GM18520 (cell line): ENCODE measurements at regions not wholly inside any gene's neighbourhood (a gene's known extent, or its start where the extent isn't known, plus 50 kb on each side); places are given as distances from the start of the nearest gene placed in this dataset.

ENCODE experiments used
- ATAC-seq: cut with Tn5 transposase; IDR thresholded peaks from one replicate; pipeline ENCODE4 v1.9.1; 2021; ENCODE audit not compliant: unreplicated experiment

GRCh38 chr2:103464831-103465230 lies 703.0 kb downstream of the TMEM182 start:
- ATAC-seq, result no peak

DNA sequence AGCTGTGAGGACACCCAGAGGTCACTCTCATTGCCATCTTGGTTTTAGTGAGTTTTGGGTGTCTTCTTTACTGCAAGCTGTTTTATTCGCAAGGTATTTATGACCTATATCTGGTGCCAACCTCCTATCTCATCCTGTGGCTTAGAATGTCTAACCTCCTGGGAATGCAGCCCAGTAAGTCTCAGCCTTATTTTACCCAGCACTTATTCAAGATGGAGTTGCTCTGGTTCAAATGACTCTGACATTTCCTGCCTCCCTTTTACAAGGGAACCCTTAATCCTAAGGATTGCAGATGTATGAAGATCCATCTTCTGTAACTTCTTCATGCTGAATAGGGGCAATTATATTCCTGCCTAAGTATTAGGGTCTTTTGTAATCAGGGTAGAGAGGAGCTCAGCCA lies 708.0 kb downstream of the TMEM182 start:
- no peak for ATAC-seq

- no peak for ATAC-seq
Measured at GRCh38 chr2:103484906-103485305, 723.1 kb downstream of the TMEM182 start.

DNA sequence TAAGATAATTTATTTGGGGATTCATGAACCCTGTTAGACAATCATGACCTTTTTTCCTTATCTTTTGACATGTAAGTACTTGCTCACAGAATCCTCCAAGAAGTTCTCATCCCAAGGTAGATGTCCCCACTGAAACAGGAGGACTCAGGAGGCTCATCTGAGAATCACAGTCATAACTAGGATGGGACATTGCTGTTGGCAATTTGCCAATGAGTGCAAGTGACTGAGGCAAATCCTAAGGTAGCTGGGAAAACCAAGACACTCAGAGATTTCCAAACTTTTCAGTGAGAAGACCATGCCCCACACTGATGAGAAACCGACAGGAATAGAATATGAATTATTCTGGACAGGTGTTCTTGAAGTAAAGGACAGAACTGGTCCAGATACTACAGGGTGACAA lies 735.0 kb downstream of the TMEM182 start:
- no peak for ATAC-seq

GRCh38 chr2:103506812-103507211 lies 745.0 kb downstream of the TMEM182 start:
- no peak for ATAC-seq

DNA sequence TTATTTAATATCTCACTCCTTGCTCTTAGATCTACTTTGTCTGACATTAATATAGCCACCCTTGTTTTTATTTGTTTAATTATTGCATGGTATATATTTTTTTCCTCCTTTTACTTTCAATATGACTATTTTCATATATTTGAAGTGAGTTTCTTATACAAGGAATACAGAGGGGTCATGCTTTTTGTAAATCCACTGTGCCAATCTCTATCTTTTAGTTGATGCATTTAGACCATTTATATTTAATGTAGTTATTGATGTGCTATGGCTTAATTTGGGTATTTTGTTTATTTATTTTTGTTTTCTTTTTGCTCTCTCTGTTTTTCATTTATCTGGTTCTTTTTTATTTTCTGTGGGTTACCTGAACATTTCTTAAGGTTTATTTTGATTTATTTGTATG lies 750.6 kb downstream of the TMEM182 start:
- no peak for ATAC-seq

- no peak for ATAC-seq
Measured at GRCh38 chr2:103520547-103520946, 758.7 kb downstream of the TMEM182 start.

DNA sequence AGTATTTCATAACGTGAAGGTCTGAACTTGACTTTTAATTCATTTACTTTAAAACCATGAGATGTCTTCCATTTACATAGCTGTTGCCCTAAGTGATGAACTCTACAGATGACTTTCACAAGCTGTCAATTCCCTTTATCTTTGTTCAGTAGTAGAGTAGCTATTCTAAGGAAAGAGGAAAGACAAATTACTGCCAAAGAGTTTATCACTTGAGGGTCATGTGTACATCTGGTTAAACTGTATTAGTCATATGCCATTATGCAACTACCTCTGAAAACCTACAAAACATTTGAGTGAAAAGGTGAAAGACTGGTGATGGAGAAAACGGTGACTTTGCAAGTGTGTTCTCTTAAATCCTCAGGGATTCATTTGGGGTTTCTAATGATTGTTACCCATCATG lies 763.9 kb downstream of the TMEM182 start:
- ATAC-seq, result no peak

- ATAC-seq, result no peak
Measured at GRCh38 chr2:103526757-103527156, 764.9 kb downstream of the TMEM182 start.

DNA sequence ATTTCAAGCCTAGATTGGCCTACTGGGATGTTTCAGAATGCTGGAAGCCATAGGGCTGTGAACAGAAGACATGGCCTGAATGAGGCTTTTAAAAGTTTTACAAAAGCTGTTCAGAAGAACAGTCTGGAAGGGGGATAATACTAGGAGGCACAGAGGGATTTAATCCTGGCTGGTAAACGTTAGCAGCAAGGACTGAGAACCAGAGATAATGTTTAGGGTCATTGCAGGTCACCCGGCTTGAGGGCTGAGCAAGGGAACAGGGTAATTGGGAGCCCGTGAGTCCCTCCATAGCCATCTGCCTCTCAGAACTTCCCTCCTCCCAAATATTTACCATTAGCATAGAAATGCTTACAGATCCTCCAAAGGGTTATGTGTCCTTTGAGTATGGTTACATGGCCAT lies 765.4 kb downstream of the TMEM182 start:
- no peak for ATAC-seq

DNA sequence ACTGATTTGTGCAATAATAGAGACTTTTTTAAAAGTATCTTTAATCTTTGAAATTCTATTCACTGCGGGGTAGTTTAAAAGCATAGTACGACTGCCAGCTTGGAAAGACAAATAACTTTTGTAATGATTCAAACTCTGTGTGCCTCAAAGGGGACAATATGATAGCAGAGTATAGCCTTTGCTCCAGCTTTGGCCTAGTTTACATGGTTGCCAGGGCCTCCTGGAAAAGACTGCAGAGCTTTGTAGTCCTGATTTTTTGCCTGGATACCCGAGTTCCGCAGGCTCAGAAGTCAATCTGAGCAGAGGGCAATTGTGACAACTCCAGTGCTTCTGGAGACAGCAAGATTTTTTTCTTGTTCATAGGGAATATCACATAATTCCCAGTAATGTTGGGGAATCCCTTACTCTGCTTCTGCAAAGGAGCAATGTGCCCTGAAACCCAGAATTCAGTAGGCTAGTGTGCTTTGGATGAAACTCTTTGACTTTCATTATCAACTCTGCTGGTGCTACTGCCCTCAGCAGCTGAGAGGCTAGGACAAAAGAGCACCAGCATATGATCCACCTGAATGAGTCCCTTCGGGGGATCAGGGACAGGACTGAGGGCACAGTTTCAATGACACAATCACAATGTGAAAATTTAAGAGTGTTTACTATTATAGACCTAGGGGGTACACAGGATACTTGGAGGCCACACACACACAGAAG lies 768.1 kb downstream of the TMEM182 start:
- no peak for ATAC-seq

GRCh38 chr2:103552775-103553174 lies 790.9 kb downstream of the TMEM182 start:
- ATAC-seq, result no peak

DNA sequence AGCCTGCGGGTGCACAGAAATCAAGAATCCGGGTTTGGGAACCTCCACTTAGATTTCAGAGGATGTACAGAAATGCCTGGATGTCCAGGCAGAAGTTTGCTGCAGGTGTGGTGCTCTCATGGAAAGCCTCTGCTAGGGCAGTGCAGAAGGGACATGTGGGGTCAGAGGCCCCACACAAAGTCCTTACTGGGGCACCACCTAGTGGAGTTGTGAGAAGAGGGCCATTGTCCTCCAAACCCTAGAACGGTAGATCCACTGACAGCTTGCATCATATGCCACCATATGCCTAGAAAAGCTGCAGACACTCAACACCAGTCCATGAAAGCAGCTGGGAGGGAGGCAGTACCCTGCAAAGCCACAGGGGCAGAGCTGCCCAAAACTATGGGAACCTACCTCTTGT lies 833.0 kb downstream of the TMEM182 start:
- no peak for ATAC-seq

GRCh38 chr2:103605071-103605780 lies 843.4 kb downstream of the TMEM182 start:
- ATAC-seq, result no peak

DNA sequence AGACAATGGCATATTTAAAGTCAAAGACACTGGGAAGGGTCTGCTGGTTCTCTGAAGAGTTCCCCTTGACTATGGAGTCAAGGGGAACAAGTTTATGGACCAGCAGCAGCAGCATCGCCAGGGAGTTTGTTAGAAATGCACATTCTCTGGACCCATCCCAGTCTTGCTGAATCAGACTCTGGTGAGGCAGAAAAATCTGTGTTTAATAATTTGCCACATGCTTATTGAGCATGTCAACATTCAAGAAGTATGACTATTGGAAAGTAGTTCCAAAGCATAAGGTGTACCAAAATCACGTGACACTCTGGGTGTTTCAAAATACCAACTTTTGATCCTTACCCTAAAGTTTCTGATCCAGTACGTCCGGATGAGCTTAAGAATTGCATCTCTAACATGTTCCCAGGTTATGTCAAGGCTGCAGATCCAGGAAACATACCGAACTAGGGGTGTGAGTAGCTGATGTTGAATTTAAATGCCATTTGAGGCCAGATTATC lies 853.8 kb downstream of the TMEM182 start:
- ATAC-seq, result no peak

- ATAC-seq, result no peak
Measured at GRCh38 chr2:103616891-103617290, 855.1 kb downstream of the TMEM182 start.

DNA sequence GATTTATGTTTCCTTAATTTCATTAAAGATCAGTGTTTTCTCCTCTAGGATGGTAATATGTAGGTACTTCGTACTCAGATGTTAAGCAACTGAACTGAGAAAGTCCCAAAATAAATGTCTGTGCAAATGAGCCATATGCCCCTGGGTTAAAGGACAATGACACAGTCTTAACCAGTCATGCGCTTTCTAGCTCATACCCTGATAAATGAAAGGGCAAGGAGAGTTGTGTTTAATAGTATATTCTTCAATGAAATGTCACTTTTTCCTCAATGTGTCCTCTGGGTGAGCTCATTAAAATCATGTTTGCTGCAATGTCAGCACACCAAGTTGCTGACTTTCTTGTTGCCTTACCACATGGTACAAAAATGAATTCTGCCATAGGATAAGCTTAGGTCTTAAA lies 856.3 kb downstream of the TMEM182 start:
- ATAC-seq, result no peak

DNA sequence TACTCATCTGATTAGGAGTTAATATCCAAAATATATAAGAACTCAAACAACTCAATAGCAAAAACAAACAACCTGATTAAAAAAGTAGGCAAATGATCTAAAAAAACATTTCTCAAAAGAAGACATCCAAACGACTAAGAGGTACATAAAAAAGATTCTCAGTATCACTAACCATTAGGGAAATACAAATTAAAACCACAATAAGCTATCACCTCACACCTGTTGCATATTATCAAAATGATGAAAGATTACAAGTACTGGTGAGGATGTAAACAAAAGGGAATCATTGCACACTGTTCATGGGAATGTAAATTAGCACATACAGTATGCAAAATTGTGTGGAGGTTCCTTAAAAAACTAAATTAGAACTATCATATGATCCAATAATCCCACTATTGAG lies 865.5 kb downstream of the TMEM182 start:
- ATAC-seq, result no peak

GRCh38 chr2:103638978-103639377 lies 877.1 kb downstream of the TMEM182 start:
- ATAC-seq, result no peak

DNA sequence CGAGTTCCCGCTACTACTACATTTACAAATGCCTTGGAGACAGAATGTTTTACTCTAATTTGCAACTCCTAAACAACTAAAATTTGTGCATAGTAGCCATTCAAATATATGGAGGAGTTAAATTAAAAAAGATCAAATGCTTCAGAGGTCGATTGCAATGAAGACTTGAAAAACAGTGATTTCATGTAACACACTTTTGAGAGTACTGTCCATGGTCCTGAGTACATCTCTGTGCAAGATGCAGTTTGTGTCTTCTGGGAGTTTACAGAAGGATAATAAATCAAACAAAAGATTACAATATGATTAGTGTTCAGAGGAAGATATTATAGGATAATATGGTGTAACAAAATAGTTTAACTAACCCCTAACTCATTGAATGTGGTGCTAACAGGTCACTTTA lies 894.7 kb downstream of the TMEM182 start:
- no peak for ATAC-seq

DNA sequence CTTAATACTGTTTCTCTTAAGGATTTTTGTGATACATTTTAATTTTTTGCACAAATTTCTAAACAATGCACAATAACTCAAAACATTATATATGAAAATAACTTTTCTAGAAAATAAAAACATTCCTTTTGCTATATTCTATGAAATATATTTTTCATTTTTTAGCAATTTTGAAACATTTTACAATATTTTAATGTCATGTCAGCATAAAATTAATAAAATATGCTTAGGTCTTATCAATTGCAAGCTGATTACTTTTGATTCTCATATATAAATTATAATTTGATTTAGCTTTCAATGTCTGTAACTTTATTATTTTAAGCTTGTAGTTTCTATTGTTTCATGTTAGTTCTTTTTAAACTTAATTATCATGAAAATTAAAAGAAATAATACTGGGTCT lies 898.7 kb downstream of the TMEM182 start:
- no peak for ATAC-seq

- no peak for ATAC-seq
Measured at GRCh38 chr2:103660947-103661346, 899.1 kb downstream of the TMEM182 start.

DNA sequence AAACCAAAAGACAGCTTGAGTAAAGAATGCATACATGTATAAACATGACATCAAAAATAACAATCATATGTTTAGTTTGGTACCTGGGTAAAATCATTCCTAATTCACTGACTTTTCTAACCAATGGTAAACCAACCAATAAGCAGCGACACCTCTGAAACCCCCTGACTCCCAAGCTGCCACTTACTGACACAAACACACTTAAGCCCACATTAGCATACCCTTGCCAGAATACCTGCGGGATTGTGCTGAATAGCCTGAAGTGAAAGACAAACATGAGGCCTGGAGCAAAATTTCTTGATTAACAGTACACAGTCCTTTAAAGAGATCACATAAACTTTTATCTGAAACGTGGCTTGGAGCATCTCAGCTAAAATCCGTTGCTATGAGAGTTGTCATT lies 902.9 kb downstream of the TMEM182 start:
- no peak for ATAC-seq
